ENCODE measurements at regions not wholly inside any gene's neighbourhood (a gene's known extent, or its start where the extent isn't known, plus 50 kb on each side); places are given as distances from the start of the nearest gene placed in this dataset.

DNA sequence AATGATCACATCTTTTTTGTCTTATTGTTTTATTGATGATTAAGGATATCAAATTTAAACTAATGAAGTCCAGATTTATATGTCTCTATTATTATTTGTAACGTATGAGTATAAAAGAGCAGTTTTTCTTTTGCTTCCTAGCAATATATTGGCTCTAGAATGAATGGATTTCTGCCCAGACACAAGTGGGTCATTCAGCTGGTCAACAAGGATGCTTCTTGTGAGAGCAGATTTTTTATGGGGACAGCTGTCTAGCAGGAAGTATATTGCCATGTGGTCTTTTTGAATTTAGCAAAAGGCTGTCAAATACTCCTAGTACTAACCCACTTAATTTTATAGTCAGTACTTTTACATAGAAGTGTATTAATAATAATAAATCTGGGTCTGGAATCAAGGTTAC, 1071.1 kb upstream of the FLRT2 start:
- CTCF ChIA-PET = no interaction called here
- H3K4me1 Mint-ChIP-seq = no peaks in the 10 kb centered on the region
- no peak for ATAC-seq

DNA sequence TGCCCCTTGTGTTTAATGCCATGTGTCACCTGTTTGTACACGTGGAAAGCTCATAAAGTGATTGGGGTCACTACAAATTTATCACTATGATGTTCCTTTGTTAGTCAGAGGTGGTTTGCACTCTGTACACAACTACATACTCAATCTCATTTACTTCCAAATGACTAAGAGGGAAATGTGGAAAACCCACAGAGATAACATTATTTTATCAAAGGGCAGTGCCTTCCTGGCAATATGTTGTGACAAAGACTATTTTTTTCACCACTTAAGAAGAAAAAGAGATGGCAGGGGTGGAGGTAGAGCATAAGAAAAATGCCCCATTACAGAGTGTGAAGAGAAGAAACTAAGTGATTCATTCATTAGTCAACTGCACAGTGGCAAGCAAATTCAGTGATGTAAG, 1064.1 kb upstream of the FLRT2 start:
- H3K27me3 Mint-ChIP-seq (ENCODE audit: low read depth) = no peaks in the 10 kb centered on the region; the same call in 1 of the 2 replicates
- CTCF ChIA-PET = no interaction called here
- TF ChIP-seq CDX4 (CRISPR knock-in tag; IDR thresholded peaks at IDR 0.05; ENCODE audit: borderline replicate concordance) (no peak), KAT7 (CRISPR knock-in tag; IDR thresholded peaks at IDR 0.05; ENCODE audit: borderline replicate concordance) (no peak), SMAD3 (CRISPR knock-in tag; IDR thresholded peaks at IDR 0.05; ENCODE audit: borderline replicate concordance) (no peak), FOXP4 (CRISPR knock-in tag; IDR thresholded peaks at IDR 0.05) (no peak), AFF4 (CRISPR knock-in tag; IDR thresholded peaks at IDR 0.05; ENCODE audit: borderline replicate concordance) (no peak), NFYB (CRISPR knock-in tag; conservative IDR thresholded peaks at IDR 0.05; ENCODE audit: low read depth) (no peak)
- TF ChIP-seq, protein P1, sequence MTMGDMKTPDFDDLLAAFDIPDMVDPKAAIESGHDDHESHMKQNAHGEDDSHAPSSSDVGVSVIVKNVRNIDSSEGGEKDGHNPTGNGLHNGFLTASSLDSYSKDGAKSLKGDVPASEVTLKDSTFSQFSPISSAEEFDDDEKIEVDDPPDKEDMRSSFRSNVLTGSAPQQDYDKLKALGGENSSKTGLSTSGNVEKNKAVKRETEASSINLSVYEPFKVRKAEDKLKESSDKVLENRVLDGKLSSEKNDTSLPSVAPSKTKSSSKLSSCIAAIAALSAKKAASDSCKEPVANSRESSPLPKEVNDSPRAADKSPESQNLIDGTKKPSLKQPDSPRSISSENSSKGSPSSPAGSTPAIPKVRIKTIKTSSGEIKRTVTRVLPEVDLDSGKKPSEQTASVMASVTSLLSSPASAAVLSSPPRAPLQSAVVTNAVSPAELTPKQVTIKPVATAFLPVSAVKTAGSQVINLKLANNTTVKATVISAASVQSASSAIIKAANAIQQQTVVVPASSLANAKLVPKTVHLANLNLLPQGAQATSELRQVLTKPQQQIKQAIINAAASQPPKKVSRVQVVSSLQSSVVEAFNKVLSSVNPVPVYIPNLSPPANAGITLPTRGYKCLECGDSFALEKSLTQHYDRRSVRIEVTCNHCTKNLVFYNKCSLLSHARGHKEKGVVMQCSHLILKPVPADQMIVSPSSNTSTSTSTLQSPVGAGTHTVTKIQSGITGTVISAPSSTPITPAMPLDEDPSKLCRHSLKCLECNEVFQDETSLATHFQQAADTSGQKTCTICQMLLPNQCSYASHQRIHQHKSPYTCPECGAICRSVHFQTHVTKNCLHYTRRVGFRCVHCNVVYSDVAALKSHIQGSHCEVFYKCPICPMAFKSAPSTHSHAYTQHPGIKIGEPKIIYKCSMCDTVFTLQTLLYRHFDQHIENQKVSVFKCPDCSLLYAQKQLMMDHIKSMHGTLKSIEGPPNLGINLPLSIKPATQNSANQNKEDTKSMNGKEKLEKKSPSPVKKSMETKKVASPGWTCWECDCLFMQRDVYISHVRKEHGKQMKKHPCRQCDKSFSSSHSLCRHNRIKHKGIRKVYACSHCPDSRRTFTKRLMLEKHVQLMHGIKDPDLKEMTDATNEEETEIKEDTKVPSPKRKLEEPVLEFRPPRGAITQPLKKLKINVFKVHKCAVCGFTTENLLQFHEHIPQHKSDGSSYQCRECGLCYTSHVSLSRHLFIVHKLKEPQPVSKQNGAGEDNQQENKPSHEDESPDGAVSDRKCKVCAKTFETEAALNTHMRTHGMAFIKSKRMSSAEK (CRISPR knock-in tag; IDR thresholded peaks at IDR 0.05; ENCODE audit: borderline replicate concordance) = no peak

More for the DNA sequence above, 1071.1 kb upstream of the FLRT2 start:
- POLR2A ChIA-PET = no interaction called here
- Mint-ChIP-seq H3K4me3 (no peak overlapping the region), H3K9me3 (no peaks in the 10 kb centered on the region), H3K27me3 (ENCODE audit: low read depth) (no peaks in the 10 kb centered on the region), H3K36me3 (no peaks in the 10 kb centered on the region), H3K27ac (no peak overlapping the region)
- TF ChIP-seq SMAD4 (CRISPR knock-in tag; IDR thresholded peaks at IDR 0.05) (no peak), MAX (CRISPR knock-in tag; IDR thresholded peaks at IDR 0.05) (no peak), CREM (CRISPR knock-in tag; IDR thresholded peaks at IDR 0.05) (no peak), CDX4 (CRISPR knock-in tag; IDR thresholded peaks at IDR 0.05; ENCODE audit: borderline replicate concordance) (no peak), EMX1 (CRISPR knock-in tag; IDR thresholded peaks at IDR 0.05) (no peak), ZNF219 (CRISPR knock-in tag; IDR thresholded peaks at IDR 0.05; ENCODE audit: borderline replicate concordance) (no peak), KAT7 (CRISPR knock-in tag; IDR thresholded peaks at IDR 0.05; ENCODE audit: borderline replicate concordance) (no peak), CBFB (CRISPR knock-in tag; IDR thresholded peaks at IDR 0.05; ENCODE audit: low read depth) (no peak), ZBTB43 (CRISPR knock-in tag; IDR thresholded peaks at IDR 0.05) (no peak)
- TF ChIP-seq, protein P2, sequence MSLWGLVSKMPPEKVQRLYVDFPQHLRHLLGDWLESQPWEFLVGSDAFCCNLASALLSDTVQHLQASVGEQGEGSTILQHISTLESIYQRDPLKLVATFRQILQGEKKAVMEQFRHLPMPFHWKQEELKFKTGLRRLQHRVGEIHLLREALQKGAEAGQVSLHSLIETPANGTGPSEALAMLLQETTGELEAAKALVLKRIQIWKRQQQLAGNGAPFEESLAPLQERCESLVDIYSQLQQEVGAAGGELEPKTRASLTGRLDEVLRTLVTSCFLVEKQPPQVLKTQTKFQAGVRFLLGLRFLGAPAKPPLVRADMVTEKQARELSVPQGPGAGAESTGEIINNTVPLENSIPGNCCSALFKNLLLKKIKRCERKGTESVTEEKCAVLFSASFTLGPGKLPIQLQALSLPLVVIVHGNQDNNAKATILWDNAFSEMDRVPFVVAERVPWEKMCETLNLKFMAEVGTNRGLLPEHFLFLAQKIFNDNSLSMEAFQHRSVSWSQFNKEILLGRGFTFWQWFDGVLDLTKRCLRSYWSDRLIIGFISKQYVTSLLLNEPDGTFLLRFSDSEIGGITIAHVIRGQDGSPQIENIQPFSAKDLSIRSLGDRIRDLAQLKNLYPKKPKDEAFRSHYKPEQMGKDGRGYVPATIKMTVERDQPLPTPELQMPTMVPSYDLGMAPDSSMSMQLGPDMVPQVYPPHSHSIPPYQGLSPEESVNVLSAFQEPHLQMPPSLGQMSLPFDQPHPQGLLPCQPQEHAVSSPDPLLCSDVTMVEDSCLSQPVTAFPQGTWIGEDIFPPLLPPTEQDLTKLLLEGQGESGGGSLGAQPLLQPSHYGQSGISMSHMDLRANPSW (CRISPR knock-in tag; conservative IDR thresholded peaks at IDR 0.05; ENCODE audit: low read depth) = no peak
- no peak for DNase-seq (ENCODE audit: low spot score)

More for the DNA sequence above, 1064.1 kb upstream of the FLRT2 start:
- DNase-seq (ENCODE audit: low spot score) = no peak
- POLR2A ChIA-PET = no interaction called here
- H3K36me3 Mint-ChIP-seq = no peaks in the 10 kb centered on the region
- H3K4me1 Mint-ChIP-seq = no peaks in the 10 kb centered on the region
- H3K9me3 Mint-ChIP-seq = no peaks in the 10 kb centered on the region
- H3K4me3 Mint-ChIP-seq = no peak overlapping the region
- H3K27ac Mint-ChIP-seq = no peak overlapping the region
- no peak for ATAC-seq

All from WTC11 (cell line).